ENCODE measurements at regions not wholly inside any gene's neighbourhood (a gene's known extent, or its start where the extent isn't known, plus 50 kb on each side); places are given as distances from the start of the nearest gene placed in this dataset.

DNA sequence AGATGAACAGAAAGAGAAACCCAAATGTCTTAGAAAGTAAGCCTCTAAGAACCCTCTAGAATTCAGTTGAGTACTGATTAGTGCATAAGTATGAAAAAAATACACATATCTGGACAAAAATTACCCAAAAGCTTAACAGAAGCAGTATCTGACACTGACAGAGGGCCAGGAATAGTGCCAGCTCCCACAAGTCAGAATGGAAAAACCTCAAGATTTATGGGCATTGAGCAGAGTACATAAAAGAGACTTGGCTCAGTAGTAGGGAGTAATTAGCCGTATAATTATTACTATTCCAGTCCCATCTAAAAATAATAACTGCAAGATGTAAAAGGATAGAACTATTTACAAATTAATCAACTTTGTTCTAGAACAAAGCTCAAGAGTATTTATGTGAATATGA lies 834.5 kb downstream of the FAM181B start:
- ATAC-seq (no peak), FAIRE-seq (no peak), DNase-seq (ENCODE audit: low read depth in 1 of 2, low spot score in 1 of 2) (no peak)
- ChIA-PET CTCF (no interaction called here), POLR2A (no interaction called here)
- H3K27ac ChIP-seq = no peak overlapping the region
- H3K4me3 ChIP-seq = no peak overlapping the region
- H3K4me1 ChIP-seq = no peaks in the 10 kb centered on the region
- no peak overlapping the region for H3K4me2 ChIP-seq
- no peaks in the 10 kb centered on the region; the same call in 2 of the 3 replicates for H3K9me3 ChIP-seq
- WGBS (ENCODE audit: missing lambda C conversion rate) = 33% methylated on average over 1 of the region's 1 CpG
- TF ChIP-seq POLR2A (IDR thresholded peaks at IDR 0.05; ENCODE audit: low read length) = no peak
- no peak for TF ChIP-seq KDM1A (IDR thresholded peaks at IDR 0.05; ENCODE audit: low read depth)
- no peak for TF ChIP-seq HDAC2 (IDR thresholded peaks at IDR 0.05)
- TF ChIP-seq CEBPB (IDR thresholded peaks at IDR 0.05) = no peak
- TF ChIP-seq JUN (IDR thresholded peaks at IDR 0.05) = no peak
- TF ChIP-seq CHD4 (IDR thresholded peaks at IDR 0.05; ENCODE audit: borderline replicate concordance) = no peak
- no peak for TF ChIP-seq KDM5A (IDR thresholded peaks at IDR 0.05)
- TF ChIP-seq ZFP36 (IDR thresholded peaks at IDR 0.05; ENCODE audit: borderline replicate concordance, partially characterized antibody) = no peak
- no peak for TF ChIP-seq NPAS2 (CRISPR knock-in tag; IDR thresholded peaks at IDR 0.05; ENCODE audit: borderline replicate concordance)
- TF ChIP-seq HOXB5 (CRISPR knock-in tag; IDR thresholded peaks at IDR 0.05) = no peak

DNA sequence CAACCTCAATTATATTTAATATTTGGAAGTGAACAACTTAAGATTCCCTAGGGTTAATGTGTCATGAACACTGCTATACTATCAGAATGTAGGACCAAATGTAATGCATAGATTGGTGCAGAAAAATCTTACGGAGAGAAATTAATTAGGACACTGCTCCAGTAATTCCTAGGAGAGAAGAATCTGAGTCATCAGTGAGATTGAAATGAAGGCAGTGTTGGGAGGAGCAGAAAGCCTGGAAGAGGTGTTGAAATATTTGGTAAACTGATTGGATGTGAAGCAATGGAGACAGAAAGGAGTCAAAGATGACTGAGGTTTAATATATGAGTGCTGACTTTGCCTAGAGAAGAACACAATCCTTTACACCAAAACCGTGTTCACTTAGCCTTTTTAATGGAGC lies 836.0 kb downstream of the FAM181B start:
- FAIRE-seq (no peak), DNase-seq (ENCODE audit: low read depth in 1 of 2, low spot score in 1 of 2) (no peak), ATAC-seq (no peak)
- POLR2A ChIA-PET = no interaction called here
- no peak overlapping the region for H3K4me2 ChIP-seq
- CTCF ChIA-PET = no interaction called here
- 0% methylated on average over 2 of the region's 2 CpGs for WGBS (ENCODE audit: missing lambda C conversion rate)
- H3K9me3 ChIP-seq = no peaks in the 10 kb centered on the region; the same call in 2 of the 3 replicates
- H3K27ac ChIP-seq = no peak overlapping the region
- no peak overlapping the region for H3K4me3 ChIP-seq
- no peaks in the 10 kb centered on the region for H3K4me1 ChIP-seq
- TF ChIP-seq FOSB (CRISPR knock-in tag; IDR thresholded peaks at IDR 0.05) (no peak), MAZ (IDR thresholded peaks at IDR 0.05; ENCODE audit: borderline replicate concordance, low read depth, low read length) (no peak), FOSL2 (IDR thresholded peaks at IDR 0.05) (no peak), FOSL2 (CRISPR knock-in tag; IDR thresholded peaks at IDR 0.05) (no peak), BHLHE40 (IDR thresholded peaks at IDR 0.05; ENCODE audit: low read depth, low read length) (no peak), MAFK (IDR thresholded peaks at IDR 0.05; ENCODE audit: partially characterized antibody) (no peak), ZFP36 (IDR thresholded peaks at IDR 0.05; ENCODE audit: borderline replicate concordance, partially characterized antibody) (no peak), JUN (IDR thresholded peaks at IDR 0.05) (no peak), JUNB (IDR thresholded peaks at IDR 0.05) (no peak)

DNA sequence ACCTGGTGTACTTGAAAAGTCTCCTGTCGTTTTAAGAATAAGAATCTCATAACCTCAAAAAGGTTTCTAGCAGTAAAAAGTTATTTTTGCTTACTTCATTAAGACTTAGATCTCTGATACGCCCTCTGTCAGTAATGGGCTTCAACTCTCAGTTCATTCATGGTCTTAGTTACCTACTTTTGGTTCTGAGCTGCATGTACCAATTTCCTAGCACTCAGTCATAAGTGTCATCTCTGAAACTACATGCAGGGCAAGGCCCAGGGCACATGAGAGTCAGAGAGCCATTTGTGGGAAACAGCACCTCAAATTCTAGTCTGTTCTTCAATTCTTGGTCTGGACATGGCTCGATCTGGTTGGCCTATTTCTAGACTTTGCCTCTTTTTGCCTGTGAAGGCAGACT lies 838.4 kb downstream of the FAM181B start:
- 1% methylated on average over 3 of the region's 3 CpGs for WGBS (ENCODE audit: missing lambda C conversion rate)

More for the DNA sequence above, 838.4 kb downstream of the FAM181B start:
- Histone ChIP-seq H3K4me3 (no peak overlapping the region), H3K4me1 (no peaks in the 10 kb centered on the region), H3K9me3 (no peaks in the 10 kb centered on the region; the same call in 2 of the 3 replicates), H3K27ac (no peak overlapping the region), H3K4me2 (no peak overlapping the region)
- DNase-seq (ENCODE audit: low read depth in 1 of 2, low spot score in 1 of 2) = no peak
- CTCF ChIA-PET = no interaction called here
- FAIRE-seq = no peak
- POLR2A ChIA-PET = no interaction called here
- no peak for ATAC-seq
- TF ChIP-seq, protein P1, sequence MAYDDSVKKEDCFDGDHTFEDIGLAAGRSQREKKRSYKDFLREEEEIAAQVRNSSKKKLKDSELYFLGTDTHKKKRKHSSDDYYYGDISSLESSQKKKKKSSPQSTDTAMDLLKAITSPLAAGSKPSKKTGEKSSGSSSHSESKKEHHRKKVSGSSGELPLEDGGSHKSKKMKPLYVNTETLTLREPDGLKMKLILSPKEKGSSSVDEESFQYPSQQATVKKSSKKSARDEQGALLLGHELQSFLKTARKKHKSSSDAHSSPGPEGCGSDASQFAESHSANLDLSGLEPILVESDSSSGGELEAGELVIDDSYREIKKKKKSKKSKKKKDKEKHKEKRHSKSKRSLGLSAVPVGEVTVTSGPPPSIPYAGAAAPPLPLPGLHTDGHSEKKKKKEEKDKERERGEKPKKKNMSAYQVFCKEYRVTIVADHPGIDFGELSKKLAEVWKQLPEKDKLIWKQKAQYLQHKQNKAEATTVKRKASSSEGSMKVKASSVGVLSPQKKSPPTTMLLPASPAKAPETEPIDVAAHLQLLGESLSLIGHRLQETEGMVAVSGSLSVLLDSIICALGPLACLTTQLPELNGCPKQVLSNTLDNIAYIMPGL (CRISPR knock-in tag; IDR thresholded peaks at IDR 0.05; ENCODE audit: borderline replicate concordance) = no peak
- TF ChIP-seq HOXB5 (CRISPR knock-in tag; IDR thresholded peaks at IDR 0.05) = no peak
- TF ChIP-seq ZNF302 (CRISPR knock-in tag; IDR thresholded peaks at IDR 0.05) = no peak
- no peak for TF ChIP-seq POLR2A (IDR thresholded peaks at IDR 0.05; ENCODE audit: low read length)
- no peak for TF ChIP-seq NFE2L2 (conservative IDR thresholded peaks at IDR 0.05; ENCODE audit: low read length)
- TF ChIP-seq, protein P2, sequence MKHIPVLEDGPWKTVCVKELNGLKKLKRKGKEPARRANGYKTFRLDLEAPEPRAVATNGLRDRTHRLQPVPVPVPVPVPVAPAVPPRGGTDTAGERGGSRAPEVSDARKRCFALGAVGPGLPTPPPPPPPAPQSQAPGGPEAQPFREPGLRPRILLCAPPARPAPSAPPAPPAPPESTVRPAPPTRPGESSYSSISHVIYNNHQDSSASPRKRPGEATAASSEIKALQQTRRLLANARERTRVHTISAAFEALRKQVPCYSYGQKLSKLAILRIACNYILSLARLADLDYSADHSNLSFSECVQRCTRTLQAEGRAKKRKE (CRISPR knock-in tag; IDR thresholded peaks at IDR 0.05; ENCODE audit: low read depth) = no peak
